ENCODE measurements at regions not wholly inside any gene's neighbourhood (a gene's known extent, or its start where the extent isn't known, plus 50 kb on each side); places are given as distances from the start of the nearest gene placed in this dataset.

DNA sequence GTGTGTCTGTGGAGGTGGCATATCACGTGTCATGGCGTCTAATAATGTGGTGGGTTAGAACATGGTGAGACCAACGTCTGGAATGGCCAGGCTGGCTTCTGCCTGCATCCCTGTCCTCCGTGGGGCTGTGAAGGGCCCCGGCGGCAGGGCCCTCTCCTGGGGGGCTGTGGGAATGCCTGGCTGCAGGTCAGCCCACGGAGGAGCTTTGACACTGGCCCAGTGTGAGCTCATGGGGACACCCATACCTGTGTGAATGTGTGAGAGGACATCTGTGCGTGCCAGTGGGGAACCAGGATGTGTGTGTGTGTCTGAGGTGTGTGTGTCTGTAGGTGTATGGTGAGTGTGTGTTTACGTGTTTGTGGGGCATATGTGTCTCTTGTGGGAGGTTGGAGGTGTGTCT lies 300.1 kb downstream of the TEX29 start:
- Histone ChIP-seq H3K4me2 (no peak overlapping the region), H3K79me2 (ENCODE audit: low read depth) (no peaks in the 10 kb centered on the region), H2AFZ (replicated peaks) (no peak overlapping the region), H3K27ac (no peak overlapping the region), H3F3A (ENCODE audit: low read depth) (no peaks in the 10 kb centered on the region), H3K27me3 (no peaks in the 10 kb centered on the region), H3K9me3 (ENCODE audit: low read depth) (no peaks in the 10 kb centered on the region), H3K4me1 (no peaks in the 10 kb centered on the region), H4K20me1 (ENCODE audit: low read depth) (no peaks in the 10 kb centered on the region), H3K36me3 (no peaks in the 10 kb centered on the region), H3K4me3 (no peak overlapping the region), H3K9ac (no peak overlapping the region)
- no peak for DNase-seq (ENCODE audit: low spot score)
- no peak overlapping the region for H3K4me3 Mint-ChIP-seq
- no peak overlapping the region for H3K27ac Mint-ChIP-seq
- no peaks in the 10 kb centered on the region for H3K9me3 Mint-ChIP-seq
- peaks cover 7% of the 10 kb centered on the region for H3K27me3 Mint-ChIP-seq (ENCODE audit: insufficient read depth, low read depth)
- peaks cover 4% of the 10 kb centered on the region for H3K4me1 Mint-ChIP-seq
- no peak for TF ChIP-seq EZH2 (IDR thresholded peaks at IDR 0.05)
- TF ChIP-seq, protein P1, sequence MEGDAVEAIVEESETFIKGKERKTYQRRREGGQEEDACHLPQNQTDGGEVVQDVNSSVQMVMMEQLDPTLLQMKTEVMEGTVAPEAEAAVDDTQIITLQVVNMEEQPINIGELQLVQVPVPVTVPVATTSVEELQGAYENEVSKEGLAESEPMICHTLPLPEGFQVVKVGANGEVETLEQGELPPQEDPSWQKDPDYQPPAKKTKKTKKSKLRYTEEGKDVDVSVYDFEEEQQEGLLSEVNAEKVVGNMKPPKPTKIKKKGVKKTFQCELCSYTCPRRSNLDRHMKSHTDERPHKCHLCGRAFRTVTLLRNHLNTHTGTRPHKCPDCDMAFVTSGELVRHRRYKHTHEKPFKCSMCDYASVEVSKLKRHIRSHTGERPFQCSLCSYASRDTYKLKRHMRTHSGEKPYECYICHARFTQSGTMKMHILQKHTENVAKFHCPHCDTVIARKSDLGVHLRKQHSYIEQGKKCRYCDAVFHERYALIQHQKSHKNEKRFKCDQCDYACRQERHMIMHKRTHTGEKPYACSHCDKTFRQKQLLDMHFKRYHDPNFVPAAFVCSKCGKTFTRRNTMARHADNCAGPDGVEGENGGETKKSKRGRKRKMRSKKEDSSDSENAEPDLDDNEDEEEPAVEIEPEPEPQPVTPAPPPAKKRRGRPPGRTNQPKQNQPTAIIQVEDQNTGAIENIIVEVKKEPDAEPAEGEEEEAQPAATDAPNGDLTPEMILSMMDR (IDR thresholded peaks at IDR 0.05) = no peak
- no peak for TF ChIP-seq EZH2phosphoT487 (IDR thresholded peaks at IDR 0.05)
- H3K36me3 Mint-ChIP-seq = no peaks in the 10 kb centered on the region

DNA sequence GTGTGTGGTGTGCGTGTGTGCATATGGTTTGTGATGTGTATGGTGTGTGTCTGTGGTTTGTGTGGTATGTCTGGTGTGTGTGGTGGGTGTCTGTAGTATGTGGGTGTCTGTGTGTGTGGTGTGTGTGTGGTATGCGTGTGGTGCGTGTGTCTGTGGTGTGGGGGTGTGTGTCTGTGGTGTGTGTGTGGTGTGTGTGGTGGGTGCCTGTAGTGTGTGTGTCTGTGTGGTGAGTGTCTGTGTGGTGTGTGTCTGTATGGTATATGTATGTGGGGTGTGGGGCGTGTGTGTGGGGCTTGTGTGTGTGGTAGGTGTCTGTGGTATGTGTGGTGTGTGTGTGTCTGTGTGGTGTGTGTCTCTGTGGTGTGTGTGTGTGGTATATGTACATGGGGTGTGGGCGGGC lies 300.7 kb downstream of the TEX29 start:
- Histone ChIP-seq H3K9me3 (ENCODE audit: low read depth) (no peaks in the 10 kb centered on the region), H3K27ac (no peak overlapping the region), H3K9ac (no peak overlapping the region), H3K4me3 (no peak overlapping the region), H3F3A (ENCODE audit: low read depth) (no peaks in the 10 kb centered on the region), H3K4me1 (no peaks in the 10 kb centered on the region), H4K20me1 (ENCODE audit: low read depth) (no peaks in the 10 kb centered on the region), H3K36me3 (no peaks in the 10 kb centered on the region), H3K27me3 (no peaks in the 10 kb centered on the region), H2AFZ (replicated peaks) (no peak overlapping the region), H3K79me2 (ENCODE audit: low read depth) (no peaks in the 10 kb centered on the region), H3K4me2 (no peak overlapping the region)
- no peaks in the 10 kb centered on the region for H3K36me3 Mint-ChIP-seq
- peaks cover 5% of the 10 kb centered on the region for H3K27me3 Mint-ChIP-seq (ENCODE audit: insufficient read depth, low read depth)
- TF ChIP-seq EZH2 (IDR thresholded peaks at IDR 0.05) = no peak
- TF ChIP-seq EZH2phosphoT487 (IDR thresholded peaks at IDR 0.05) = no peak
- TF ChIP-seq, protein P1 (IDR thresholded peaks at IDR 0.05) = no peak
- H3K4me1 Mint-ChIP-seq = peaks cover 3% of the 10 kb centered on the region
- no peaks in the 10 kb centered on the region for H3K9me3 Mint-ChIP-seq
- no peak overlapping the region for H3K4me3 Mint-ChIP-seq
- DNase-seq (ENCODE audit: low spot score) = no peak
- no peak overlapping the region for H3K27ac Mint-ChIP-seq

DNA sequence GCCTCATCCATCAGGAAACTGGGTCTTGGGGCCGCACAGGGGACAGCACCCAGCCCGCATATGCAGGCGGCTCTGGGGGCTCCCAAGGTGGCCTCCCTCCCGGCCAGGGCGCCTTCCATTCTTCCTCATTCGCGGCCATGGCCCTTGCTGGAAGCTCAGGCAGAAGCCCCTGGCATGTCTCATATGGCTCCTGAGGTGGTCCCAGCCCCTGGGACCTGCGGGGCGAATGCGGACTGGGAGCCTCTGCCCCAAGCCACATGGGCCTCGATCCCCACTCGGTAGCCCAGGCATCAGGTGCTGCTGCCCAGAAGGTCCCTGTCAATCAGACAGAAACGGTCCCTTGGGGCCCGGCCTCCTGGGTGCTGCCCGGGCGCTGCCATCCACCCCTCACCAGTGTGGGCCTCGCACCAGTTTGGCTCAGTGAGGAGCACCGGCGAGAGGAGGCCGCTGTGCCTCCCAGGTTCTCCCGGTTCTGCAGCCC lies 301.6 kb downstream of the TEX29 start:
- Histone ChIP-seq H3K9me3 (ENCODE audit: low read depth) (no peaks in the 10 kb centered on the region), H4K20me1 (ENCODE audit: low read depth) (no peaks in the 10 kb centered on the region), H3K4me2 (no peak overlapping the region), H3K9ac (no peak overlapping the region), H3K36me3 (no peaks in the 10 kb centered on the region), H3F3A (ENCODE audit: low read depth) (no peaks in the 10 kb centered on the region), H3K27ac (no peak overlapping the region), H3K79me2 (ENCODE audit: low read depth) (no peaks in the 10 kb centered on the region), H2AFZ (replicated peaks) (no peak overlapping the region), H3K27me3 (no peaks in the 10 kb centered on the region), H3K4me1 (no peaks in the 10 kb centered on the region), H3K4me3 (no peak overlapping the region)
- DNase-seq (ENCODE audit: low spot score) = no peak
- Mint-ChIP-seq H3K36me3 (no peaks in the 10 kb centered on the region), H3K4me1 (peaks cover 3% of the 10 kb centered on the region), H3K4me3 (no peak overlapping the region), H3K27me3 (ENCODE audit: insufficient read depth, low read depth) (peaks cover 4% of the 10 kb centered on the region), H3K9me3 (no peaks in the 10 kb centered on the region), H3K27ac (no peak overlapping the region)
- TF ChIP-seq EZH2phosphoT487 (IDR thresholded peaks at IDR 0.05) (no peak), EZH2 (IDR thresholded peaks at IDR 0.05) (no peak)
- TF ChIP-seq, protein P1 (IDR thresholded peaks at IDR 0.05) = no peak
